HG03432 (cell line): ENCODE measurements at regions not wholly inside any gene's neighbourhood (a gene's known extent, or its start where the extent isn't known, plus 50 kb on each side); places are given as distances from the start of the nearest gene placed in this dataset.

Source experiments
- ATAC-seq: cut with Tn5 transposase; IDR thresholded peaks from one replicate; pipeline ENCODE4 v1.9.1; 2021; ENCODE audit warnings: mild to moderate bottlenecking, moderate library complexity; ENCODE audit not compliant: unreplicated experiment

DNA sequence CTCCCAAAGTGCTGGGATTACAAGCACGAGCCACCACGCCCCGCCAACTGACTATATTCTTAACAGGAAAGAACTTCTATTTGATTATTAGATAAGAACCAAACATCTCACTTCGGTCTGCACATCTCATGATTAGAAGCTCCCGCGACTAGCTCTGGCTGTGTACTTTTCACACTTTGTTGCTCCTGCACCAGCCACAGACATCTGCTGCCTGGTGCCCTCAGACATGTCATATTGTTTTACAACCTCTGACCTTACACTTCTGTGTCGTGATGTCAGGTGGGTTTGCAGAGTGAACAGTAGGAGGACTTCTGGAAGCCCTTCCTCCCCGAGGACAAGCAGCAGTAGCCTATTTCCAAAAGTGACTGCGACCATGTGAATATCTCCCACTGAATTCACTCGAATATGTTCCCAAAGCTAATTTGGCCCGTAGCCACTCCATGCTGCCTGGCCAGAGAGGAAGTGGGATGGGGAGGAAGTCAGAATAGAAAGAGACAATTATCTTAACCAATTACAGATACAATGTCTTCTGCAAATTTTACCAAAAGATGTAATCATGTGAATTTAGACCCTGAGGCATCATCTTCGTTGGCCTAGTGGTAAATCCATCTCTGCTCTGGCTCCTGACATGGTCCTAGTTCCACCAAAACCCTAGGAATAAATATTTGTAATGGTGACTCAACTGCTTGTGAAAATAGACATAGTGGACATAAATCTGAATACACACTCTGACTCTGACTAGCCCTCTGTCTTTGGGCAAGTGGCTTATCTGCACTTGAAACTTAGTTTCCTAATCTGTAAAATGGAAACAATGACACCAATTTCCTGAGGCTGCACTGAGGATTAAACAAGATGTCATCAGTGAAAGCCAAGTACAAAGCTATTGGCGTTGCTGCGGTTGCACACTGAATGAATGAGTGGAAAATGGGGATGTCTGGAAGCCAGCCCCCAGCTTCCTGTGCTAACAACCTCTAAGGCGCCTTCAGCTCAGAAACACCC, 406.1 kb downstream of the LRATD1 start:
- no peak for ATAC-seq

- ATAC-seq: no peak
Measured at GRCh38 chr2:15040429-15041084, 408.0 kb downstream of the LRATD1 start.

DNA sequence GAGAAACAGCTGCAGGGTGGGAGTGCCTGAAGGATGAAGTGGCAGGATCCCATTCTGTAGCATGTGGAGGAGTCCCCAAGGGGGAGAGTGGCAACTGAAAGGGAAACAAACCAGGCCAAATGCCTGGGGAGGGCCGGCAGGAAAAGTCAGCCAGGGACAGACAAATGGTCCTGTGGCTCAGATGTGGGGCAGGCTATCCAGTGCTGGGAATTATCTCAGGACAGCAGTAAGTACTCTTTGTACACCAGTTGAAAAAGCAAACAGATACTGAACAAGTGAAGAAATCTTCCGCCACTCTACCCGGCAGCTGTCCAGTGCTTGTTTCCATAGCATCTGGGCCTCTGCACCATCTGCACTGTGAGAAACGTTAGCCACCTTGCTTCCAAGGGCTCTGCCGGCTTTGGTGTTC, 408.9 kb downstream of the LRATD1 start:
- ATAC-seq: no peak

DNA sequence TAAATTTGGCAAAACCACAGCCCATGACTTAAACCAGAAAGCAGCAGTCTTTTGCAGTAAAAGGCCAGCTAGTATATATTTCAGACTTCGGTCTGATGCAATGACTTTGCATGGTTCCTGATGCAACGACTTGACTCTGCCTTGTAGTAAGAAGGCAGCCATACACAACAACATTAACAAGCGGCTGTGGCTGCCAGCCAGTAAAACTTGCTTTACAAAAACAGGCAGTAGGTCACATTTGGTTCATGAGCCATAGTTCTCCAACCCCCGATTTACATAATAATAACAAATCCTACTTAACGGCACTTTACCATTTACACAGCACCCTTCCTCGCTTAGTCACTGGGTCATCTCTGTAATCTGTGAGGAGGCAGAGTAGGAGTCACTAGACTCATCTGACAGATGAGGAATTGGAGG, 410.3 kb downstream of the LRATD1 start:
- no peak for ATAC-seq

- no peak for ATAC-seq
Measured at GRCh38 chr2:15043336-15044058, 411.0 kb downstream of the LRATD1 start.

- no peak for ATAC-seq
Measured at GRCh38 chr2:15045054-15045453, 412.5 kb downstream of the LRATD1 start.

- ATAC-seq: no peak
Measured at GRCh38 chr2:15047184-15047583, 414.7 kb downstream of the LRATD1 start.

DNA sequence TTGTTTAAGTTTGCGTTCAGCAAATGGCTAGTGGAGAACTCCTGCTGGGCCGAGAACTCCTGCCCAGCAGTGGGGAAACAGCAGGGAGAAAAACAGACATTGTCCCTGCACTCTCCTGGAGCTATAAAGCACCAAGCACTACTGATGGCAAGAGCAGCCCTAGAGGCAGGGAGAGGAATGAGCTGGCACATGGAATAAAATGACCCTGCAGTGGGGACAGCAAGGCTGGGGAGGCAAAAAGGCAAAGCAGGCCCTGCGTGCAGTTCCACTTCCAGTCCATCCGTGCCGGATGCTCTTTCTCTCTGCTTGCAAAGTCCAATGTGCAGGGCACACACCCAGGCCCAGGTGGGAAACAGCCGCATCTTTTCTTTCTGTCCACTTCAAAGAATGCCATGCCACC, 415.5 kb downstream of the LRATD1 start:
- no peak for ATAC-seq

GRCh38 chr2:15049096-15049993, 416.8 kb downstream of the LRATD1 start:
- no peak for ATAC-seq

- no peak for ATAC-seq
Measured at GRCh38 chr2:15050483-15050882, 418.0 kb downstream of the LRATD1 start.

DNA sequence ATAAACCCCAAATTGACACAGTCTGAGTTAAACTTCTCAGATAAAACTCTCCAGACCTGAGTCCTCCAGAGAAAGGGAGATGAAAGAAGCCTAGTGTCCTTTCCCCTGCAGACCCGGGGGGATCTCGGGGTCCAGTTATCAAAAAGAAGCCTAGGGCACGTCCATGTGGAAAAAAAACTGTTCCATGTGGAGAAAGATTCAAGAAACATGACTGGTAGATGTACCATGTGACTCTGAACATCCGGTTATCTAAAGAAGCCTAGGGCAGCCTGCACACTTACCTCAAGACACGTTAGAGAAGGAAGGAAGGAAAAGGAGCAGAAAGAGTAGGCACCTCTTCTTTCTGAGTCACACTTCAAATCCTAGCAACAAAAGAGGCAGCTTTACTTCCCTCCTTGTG, 421.0 kb downstream of the LRATD1 start:
- ATAC-seq: no peak

GRCh38 chr2:15058015-15058720, 425.7 kb downstream of the LRATD1 start:
- ATAC-seq: no peak

DNA sequence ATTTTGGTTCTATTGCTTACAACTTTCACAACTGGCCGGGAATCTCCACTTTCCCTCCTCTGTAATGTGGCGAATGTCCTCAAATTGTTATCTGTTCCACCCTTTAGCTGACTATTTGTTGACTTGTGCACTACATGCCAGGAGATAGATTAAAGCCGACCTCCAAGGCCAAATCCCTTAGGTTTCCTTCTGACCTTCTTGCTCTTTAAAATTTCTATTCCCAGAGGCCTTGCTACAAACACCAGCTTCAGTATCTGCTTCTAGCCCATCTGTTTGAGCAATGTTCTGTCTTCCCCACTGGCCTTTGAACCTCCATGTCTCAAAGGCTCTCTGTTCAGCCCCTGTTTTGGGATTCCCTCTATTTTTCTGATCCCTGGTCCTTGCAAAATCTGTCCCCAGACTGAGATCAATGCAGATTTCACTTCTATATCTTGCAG, 426.2 kb downstream of the LRATD1 start:
- no peak for ATAC-seq

DNA sequence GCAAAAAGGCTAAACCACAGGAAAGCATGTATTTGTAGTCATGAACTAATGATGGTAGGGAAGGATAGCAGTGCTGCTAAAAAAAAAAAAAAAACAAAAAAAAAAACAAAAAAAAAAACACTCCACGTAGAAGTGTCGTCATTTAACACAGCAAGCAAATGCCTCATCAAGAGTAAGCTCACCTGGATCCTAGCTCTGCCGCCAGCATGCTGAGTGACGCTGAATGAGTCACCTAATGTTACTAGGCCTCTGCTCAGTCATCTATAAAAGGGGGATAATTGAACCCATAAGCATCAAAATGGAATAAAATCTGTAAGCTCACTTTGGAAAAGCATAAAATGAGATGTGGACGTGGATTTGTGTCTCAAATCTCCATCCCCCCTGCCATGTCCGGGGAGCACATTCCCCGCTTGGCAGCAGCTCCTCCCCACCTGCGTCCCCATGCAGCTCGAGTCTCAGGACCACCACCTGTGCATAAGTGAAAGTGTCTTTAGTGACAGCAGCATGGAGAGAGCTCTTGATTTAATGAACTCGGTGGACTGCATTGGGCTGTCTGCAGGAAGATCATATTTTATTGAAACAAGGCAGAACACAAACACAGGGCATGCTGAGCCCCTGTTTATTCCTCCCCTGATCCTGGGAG, 427.5 kb downstream of the LRATD1 start:
- ATAC-seq: no peak

GRCh38 chr2:15061268-15061667, 428.8 kb downstream of the LRATD1 start:
- no peak for ATAC-seq

DNA sequence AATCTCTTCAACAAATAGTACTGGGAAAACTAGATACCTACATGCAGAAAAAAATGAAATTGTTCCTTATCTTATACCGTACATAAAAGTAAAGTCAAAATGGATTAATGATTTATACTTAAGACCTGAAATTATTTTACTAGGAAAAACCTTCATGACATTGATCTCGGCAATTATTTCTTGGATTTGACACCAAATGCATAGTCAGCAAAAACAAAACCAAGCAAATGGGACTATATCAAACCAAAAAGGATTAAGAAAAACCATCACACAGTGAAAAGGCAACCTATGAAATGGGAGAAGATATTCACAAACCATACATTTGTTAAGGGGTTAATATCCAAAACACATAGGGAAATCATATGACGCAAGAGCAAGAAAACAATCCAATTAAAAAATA, 433.6 kb downstream of the LRATD1 start:
- no peak for ATAC-seq

DNA sequence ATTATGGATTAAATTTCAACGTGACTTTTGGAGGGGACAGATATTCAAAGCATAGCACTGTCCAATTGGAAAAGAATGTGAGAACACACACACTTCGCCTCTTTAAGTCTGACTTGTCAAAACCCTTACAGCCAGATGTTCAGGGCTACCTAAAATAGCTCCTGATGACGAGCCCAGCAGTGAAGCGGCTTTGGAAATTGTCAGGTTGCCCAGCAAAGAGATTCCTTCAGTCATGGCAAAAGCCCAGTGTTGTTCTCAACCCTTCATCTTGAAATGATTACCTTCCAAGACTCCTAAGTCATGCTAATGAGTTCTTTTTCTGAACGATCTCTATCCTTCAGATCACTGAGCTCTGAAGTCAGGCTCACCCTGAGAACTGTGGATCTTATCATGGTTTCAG, 436.6 kb downstream of the LRATD1 start:
- no peak for ATAC-seq

- ATAC-seq: no peak
Measured at GRCh38 chr2:15072836-15073235, 440.3 kb downstream of the LRATD1 start.

- ATAC-seq: no peak
Measured at GRCh38 chr2:15073664-15074063, 441.1 kb downstream of the LRATD1 start.
